IMR-90 (cell line): ENCODE measurements at regions not wholly inside any gene's neighbourhood (a gene's known extent, or its start where the extent isn't known, plus 50 kb on each side); places are given as distances from the start of the nearest gene placed in this dataset.

Experiments
- ATAC-seq: fragments of 200-7000 bp; cut with Tn5 transposase; 2 replicates; pipeline ENCODE4 v1.9.1; 2020; ENCODE audit warnings: low read depth, mild to moderate bottlenecking, moderate library complexity
- BruUV-seq: library from RNA; stranded (reverse); fragments of 400-500 nt; replicated peaks from 2 replicates; lab custom pipeline; 2021; lab: Mats Ljungman, UMichigan
- CTCF ChIA-PET: fragments of 300-600 bp; formaldehyde crosslinking; extraction: SDS; loops from one replicate; lab custom pipeline; 2021; ENCODE audit warnings: antibody characterized with exemption; lab: Yijun Ruan, JAX
- POLR2A ChIA-PET: fragments of 300-600 bp; sonication (Branson Sonifier 250); formaldehyde crosslinking; loops from one replicate; lab custom pipeline; 2022; ENCODE audit warnings: antibody characterized with exemption; ENCODE audit not compliant: unreplicated experiment; lab: Charles Lee
- DNase-seq: peaks from one replicate; pipeline ENCODE4 v3.0.0; 2013
- H2AFZ ChIP-seq: replicated peaks from 2 replicates; pipeline ENCODE3; 2013; ENCODE audit warnings: low read length, mild to moderate bottlenecking; ENCODE audit not compliant: poor library complexity
- H2AK5ac ChIP-seq: 2 replicates; pipeline ENCODE4 v1.6.1; 2013; ENCODE audit warnings: low read depth, low read length, inconsistent platforms
- H2AK9ac ChIP-seq: replicated peaks from 2 replicates; pipeline ENCODE3; 2013; ENCODE audit warnings: mild to moderate bottlenecking, low read depth, low read length, moderate library complexity; ENCODE audit not compliant: poor library complexity
- H2BK120ac ChIP-seq: 2 replicates; pipeline ENCODE4 v1.6.1; 2013; ENCODE audit warnings: low read depth, low read length, inconsistent platforms
- H2BK15ac ChIP-seq: 3 replicates; pipeline ENCODE4 v1.6.1; 2013; ENCODE audit warnings: low read depth, low read length, inconsistent platforms
- H2BK20ac ChIP-seq: 2 replicates; pipeline ENCODE4 v1.6.1; 2013; ENCODE audit warnings: low read depth, mild to moderate bottlenecking, inconsistent platforms, low read length, moderate library complexity
- H2BK5ac ChIP-seq: 2 replicates; pipeline ENCODE4 v1.6.1; 2013; ENCODE audit warnings: mild to moderate bottlenecking, low read depth, low read length, inconsistent platforms; ENCODE audit not compliant: poor library complexity, severe bottlenecking
- H3K14ac ChIP-seq: replicated peaks from 2 replicates; pipeline ENCODE4 v1.6.1; 2013; ENCODE audit warnings: low read depth, low read length, inconsistent platforms
- H3K18ac ChIP-seq: 2 replicates; pipeline ENCODE4 v1.6.1; 2013; ENCODE audit warnings: low read depth, low read length, control low read depth
- H3K23ac ChIP-seq: 2 replicates; pipeline ENCODE4 v1.6.1; 2013; ENCODE audit warnings: low read depth, low read length, inconsistent platforms
- H3K27ac ChIP-seq: 2 replicates; pipeline ENCODE4 v1.5.1; 2013; ENCODE audit warnings: mild to moderate bottlenecking, control low read depth, low read length; ENCODE audit not compliant: insufficient read depth
- H3K27me3 ChIP-seq: 2 replicates; pipeline ENCODE4 v1.6.1; 2013; ENCODE audit warnings: low read length; ENCODE audit not compliant: control insufficient read depth, insufficient read depth
- H3K36me3 ChIP-seq: 2 replicates; pipeline ENCODE4 v1.6.1; 2013; ENCODE audit warnings: low read length, mixed read lengths; ENCODE audit not compliant: control insufficient read depth, insufficient read depth
- H3K4ac ChIP-seq: 2 replicates; pipeline ENCODE4 v1.6.1; 2013; ENCODE audit warnings: low read depth, low read length, inconsistent platforms
- H3K4me1 ChIP-seq: 2 replicates; pipeline ENCODE4 v1.6.1; 2013; ENCODE audit warnings: low read length, mixed read lengths; ENCODE audit not compliant: control insufficient read depth, insufficient read depth
- H3K4me2 ChIP-seq: 2 replicates; pipeline ENCODE4 v1.6.1; 2013; ENCODE audit warnings: low read depth, mild to moderate bottlenecking, control low read depth, low read length, moderate library complexity
- H3K4me3 ChIP-seq: 2 replicates; pipeline ENCODE4 v1.5.1; 2013; ENCODE audit warnings: low read depth, mild to moderate bottlenecking, control low read depth, low read length, moderate library complexity; ENCODE audit not compliant: insufficient read depth
- H3K56ac ChIP-seq: 2 replicates; pipeline ENCODE4 v1.6.1; 2013; ENCODE audit warnings: low read length, inconsistent platforms; ENCODE audit not compliant: insufficient read depth; ENCODE audit errors: extremely low read depth
- H3K79me1 ChIP-seq, 2 experiments: 2 replicates each; pipeline ENCODE4 v1.6.1; 2013; ENCODE audit warnings: low read length in 2 of 2, inconsistent platforms in 1 of 2, low read depth in 1 of 2
- H3K9ac ChIP-seq: 2 replicates; pipeline ENCODE4 v1.6.1; 2013; ENCODE audit warnings: low read depth, low read length, control low read depth
- H3K9me1 ChIP-seq: 2 replicates; pipeline ENCODE4 v1.6.1; 2013; ENCODE audit warnings: low read length, inconsistent platforms; ENCODE audit not compliant: insufficient read depth
- H3K9me3 ChIP-seq: 2 replicates; pipeline ENCODE4 v1.6.1; 2013; ENCODE audit warnings: low read length; ENCODE audit not compliant: control insufficient read depth, insufficient read depth
- H4K20me1 ChIP-seq: 2 replicates; pipeline ENCODE4 v1.6.1; 2013; ENCODE audit warnings: low read length, inconsistent platforms; ENCODE audit not compliant: insufficient read depth
- H4K5ac ChIP-seq: 2 replicates; pipeline ENCODE4 v1.6.1; 2013; ENCODE audit warnings: mild to moderate bottlenecking, low read depth, low read length, control low read depth
- H4K8ac ChIP-seq, 2 experiments: 2 replicates each; pipeline ENCODE4 v1.6.1; 2013; ENCODE audit warnings: low read depth in 2 of 2, low read length in 2 of 2, control low read depth in 1 of 2, inconsistent platforms in 1 of 2
- H4K91ac ChIP-seq: 2 replicates; pipeline ENCODE4 v1.6.1; 2013; ENCODE audit warnings: low read depth, low read length, inconsistent platforms; ENCODE audit not compliant: insufficient read depth
- BHLHE40 ChIP-seq: fragments of 150-350 bp; IDR thresholded peaks from 2 replicates; pipeline ENCODE4 v1.6.1; 2016; ENCODE audit warnings: mild to moderate bottlenecking, low read depth, low read length
- MAZ ChIP-seq: IDR thresholded peaks from 2 replicates; pipeline ENCODE4 v1.6.1; 2012; ENCODE audit warnings: low read depth, mild to moderate bottlenecking, low read length, improper control_type of control experiment, moderate library complexity, borderline replicate concordance
- NFE2L2 ChIP-seq: fragments of 150-350 bp; IDR thresholded peaks from 2 replicates; pipeline ENCODE4 v1.6.1; 2016; ENCODE audit warnings: low read depth, mild to moderate bottlenecking, low read length
- POLR2A ChIP-seq: IDR thresholded peaks from 2 replicates; pipeline ENCODE4 v1.6.1; 2012; ENCODE audit warnings: mild to moderate bottlenecking, low read depth, low read length
- RAD21 ChIP-seq: IDR thresholded peaks from 2 replicates; pipeline ENCODE4 v1.6.1; 2012; ENCODE audit warnings: low read length, improper control_type of control experiment
- RFX5 ChIP-seq: IDR thresholded peaks from 2 replicates; pipeline ENCODE4 v1.8.0; 2012; ENCODE audit warnings: low read depth, mild to moderate bottlenecking, low read length, moderate library complexity
- WGBS, 2 experiments: methylation state at CpG; one replicate each; pipeline versions ENCODE4 v1.1.5 to v1.1.7; 2013; ENCODE audit warnings: missing lambda C conversion rate in 2 of 2; ENCODE audit not compliant: insufficient read length in 1 of 2; ENCODE audit errors: extremely low coverage in 2 of 2; 5-methylcytosine and 5-hydroxymethylcytosine counted together
- dilution Hi-C: fragments of 300-500 bp; cut with HindIII; formaldehyde crosslinking; loops from one replicate; pipeline ENCODE4 v1.14.3; 2018; ENCODE audit warnings: low sequenced_read_pairs; ENCODE audit not compliant: unreplicated experiment
- in situ Hi-C: fragments of 300-500 bp; cut with MboI; formaldehyde crosslinking; loops from 3 replicates; pipeline ENCODE4 v1.14.3; 2019; ENCODE audit warnings: low sequenced_read_pairs, inconsistent platforms, mixed read lengths
- intact Hi-C: fragments of 100-400 bp; cut with micrococcal nuclease; formaldehyde crosslinking; loops from 2 replicates; pipeline ENCODE4 v1.10.0; 2022

GRCh38 chr11:87583931-87584330 lies 546.2 kb downstream of the TMEM135 start:
- intact Hi-C loops: no loop called here
- Histone ChIP-seq H3K9me3 (peaks cover 3% of the 10 kb centered on the region; the same call in 1 of the 2 replicates), H3K4me1 (no peaks in the 10 kb centered on the region), H2BK5ac (no peak overlapping the region), H3K9me1 (no peaks in the 10 kb centered on the region), H2AK9ac (no peak overlapping the region), H3K27ac (no peak overlapping the region), H3K18ac (no peak overlapping the region), H4K91ac (no peak overlapping the region), H3K79me1 (no peaks in the 10 kb centered on the region), H3K4ac (no peak overlapping the region), H4K20me1 (no peaks in the 10 kb centered on the region), H2BK120ac (no peak overlapping the region), H3K23ac (no peak overlapping the region), H4K8ac (no peak overlapping the region), H2AK5ac (no peak overlapping the region), H3K4me3 (no peak overlapping the region), H3K36me3 (no peaks in the 10 kb centered on the region), H2BK20ac (no peak overlapping the region), H3K9ac (no peak overlapping the region), H3K14ac (no peak overlapping the region), H3K4me2 (no peak overlapping the region), H2AFZ (no peak overlapping the region), H3K27me3 (no peaks in the 10 kb centered on the region), H3K56ac (no peak overlapping the region), H2BK15ac (no peak overlapping the region), H4K5ac (no peak overlapping the region)
- ATAC-seq: no peak
- POLR2A ChIA-PET: no interaction called here
- no peak for DNase-seq
- no CpG with 5 or more reads among the region's 2 CpGs for WGBS, 2 experiments
- no peak for TF ChIP-seq RAD21
- no peak for TF ChIP-seq BHLHE40
- TF ChIP-seq POLR2A: no peak
- no peak for TF ChIP-seq MAZ
- TF ChIP-seq NFE2L2: no peak
- no peak for TF ChIP-seq RFX5
- CTCF ChIA-PET: interaction anchor here (0.8 kb wide), 1 partner anchor 17 kb away, joined by 4 read pairs; no protein-coding TSS in a partner anchor
- dilution Hi-C loops: no loop called here
- no TSS peak for BruUV-seq
- in situ Hi-C loops: no loop called here
